Muscle layer of duodenum (tissue), 2 donors: ENCODE measurements at regions not wholly inside any gene's neighbourhood (a gene's known extent, or its start where the extent isn't known, plus 50 kb on each side); places are given as distances from the start of the nearest gene placed in this dataset.

ENCODE experiments used
- H3K27ac ChIP-seq: one replicate; pipeline ENCODE4 v1.7.0; 2013; ENCODE audit warnings: mild to moderate bottlenecking, low read length
- H3K27me3 ChIP-seq: one replicate; pipeline ENCODE4 v1.7.0; 2013; ENCODE audit warnings: low read depth, mild to moderate bottlenecking, control low read depth, low read length
- H3K36me3 ChIP-seq, 2 donors: one replicate each; pipeline ENCODE4 v1.7.0; 2013; ENCODE audit warnings: low read length in 2 of 2, control low read depth in 1 of 2, mild to moderate bottlenecking in 1 of 2; ENCODE audit not compliant: insufficient read depth in 2 of 2, control insufficient read depth in 1 of 2
- H3K4me1 ChIP-seq, 2 donors: one replicate each; pipeline ENCODE4 v1.7.0; 2013; ENCODE audit warnings: low read length in 2 of 2, mild to moderate bottlenecking in 2 of 2, control low read depth in 1 of 2, moderate library complexity in 1 of 2; ENCODE audit not compliant: insufficient read depth in 2 of 2, control insufficient read depth in 1 of 2
- H3K4me3 ChIP-seq, 2 donors: one replicate each; pipeline ENCODE4 v1.7.0; 2013; ENCODE audit warnings: low read length in 2 of 2, low read depth in 1 of 2, mild to moderate bottlenecking in 1 of 2
- H3K9me3 ChIP-seq, 2 donors: one replicate each; pipeline ENCODE4 v1.7.0; 2013; ENCODE audit warnings: low read length in 2 of 2, control low read depth in 1 of 2, mild to moderate bottlenecking in 1 of 2; ENCODE audit not compliant: control insufficient read depth in 1 of 2
- donor health status: healthy.

DNA sequence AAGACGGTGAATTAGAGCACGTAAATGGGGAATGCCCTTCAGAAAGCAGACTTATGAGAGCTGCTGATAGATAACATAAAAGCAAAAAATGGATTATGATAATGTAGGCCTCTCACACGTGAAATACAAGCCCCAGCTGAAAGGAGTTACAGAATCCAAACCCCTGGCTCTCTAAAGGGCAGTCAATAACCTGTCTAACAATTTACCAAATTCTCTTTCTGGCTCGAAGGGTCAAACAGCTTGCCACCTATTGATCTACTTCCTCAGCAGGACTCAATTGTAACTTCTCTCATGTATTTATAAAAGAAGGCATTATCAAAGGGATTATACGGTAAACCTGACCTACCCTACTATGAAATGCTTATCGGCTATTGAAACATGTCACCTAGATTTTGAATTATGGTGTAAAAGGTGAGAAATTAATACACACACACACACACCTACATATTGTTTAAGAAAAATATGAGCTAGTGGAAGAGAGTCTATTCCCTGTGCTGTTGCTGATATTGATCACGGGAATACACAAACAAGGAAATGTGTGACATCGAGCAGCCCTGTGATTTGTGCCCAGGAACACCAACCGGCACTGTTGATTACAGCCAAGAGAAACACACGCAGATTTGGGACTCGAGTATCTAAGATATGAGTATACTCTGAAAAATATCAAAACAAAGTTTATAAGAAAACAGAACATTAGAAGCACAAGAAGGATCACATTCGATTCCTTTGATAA lies 135.6 kb upstream of the NEBL start:
- Histone ChIP-seq H3K27me3 (no peaks in the 10 kb centered on the region), H3K27ac (no peak overlapping the region), H3K4me3 (no peak overlapping the region)

DNA sequence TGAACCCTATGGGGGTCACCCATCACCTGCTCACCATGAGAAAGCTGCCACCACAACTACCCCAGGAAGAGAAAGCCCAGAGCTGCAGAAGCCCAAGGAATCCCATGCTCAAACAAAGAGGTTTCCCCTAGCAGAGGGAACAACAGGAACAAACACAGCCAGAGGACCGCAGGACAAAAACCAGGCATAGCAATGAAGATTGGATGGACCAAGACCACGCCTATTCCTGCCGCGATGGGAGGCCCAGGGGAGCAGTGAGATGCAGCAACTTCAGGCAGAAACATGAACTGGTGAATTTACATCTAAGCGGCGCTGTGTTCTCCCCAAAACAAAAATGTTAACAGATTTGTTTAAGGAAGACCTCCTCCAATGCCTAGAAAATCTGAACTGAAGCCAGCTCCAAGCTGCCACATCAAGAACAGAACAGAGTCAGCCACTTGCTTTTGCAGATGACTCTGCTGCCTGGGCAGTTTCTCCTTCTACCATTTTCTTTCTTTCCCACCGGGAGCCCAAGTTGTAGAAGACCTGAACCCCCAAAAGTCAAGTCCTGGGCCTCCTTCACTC lies 134.2 kb upstream of the NEBL start:
- Histone ChIP-seq H3K36me3 (no peaks in the 10 kb centered on the region), H3K4me3 (no peak overlapping the region), H3K27me3 (no peaks in the 10 kb centered on the region), H3K27ac (no peak overlapping the region), H3K9me3 (peaks cover 0 to 4% of the 10 kb centered on the region in 2 donors), H3K4me1 (no peaks in the 10 kb centered on the region)

More for the DNA sequence above, 135.6 kb upstream of the NEBL start:
- peaks cover 0 to 4% of the 10 kb centered on the region in 2 donors for H3K9me3 ChIP-seq
- no peaks in the 10 kb centered on the region for H3K4me1 ChIP-seq
- H3K36me3 ChIP-seq = no peaks in the 10 kb centered on the region

DNA sequence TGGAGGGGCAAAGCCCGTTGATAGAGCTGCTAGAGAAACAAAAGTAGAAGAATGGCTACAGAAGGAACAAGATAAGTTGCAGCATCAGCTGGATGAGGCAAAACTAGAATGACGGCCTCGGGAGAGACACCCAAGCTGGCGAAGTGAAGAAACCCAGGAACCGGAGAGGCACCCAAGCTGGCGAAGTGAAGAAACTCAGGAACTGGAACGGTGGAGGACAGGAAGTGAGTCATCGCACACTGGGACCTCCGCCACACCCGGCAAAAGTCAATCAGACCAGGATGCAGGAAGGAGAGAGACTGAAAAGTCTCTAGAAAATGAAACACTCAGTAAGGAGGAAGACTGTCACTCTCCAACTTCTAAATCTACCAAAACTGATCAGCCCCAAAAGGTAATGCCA lies 133.0 kb upstream of the NEBL start:
- H3K36me3 ChIP-seq = no peaks in the 10 kb centered on the region
- no peak overlapping the region for H3K27ac ChIP-seq
- H3K9me3 ChIP-seq = peaks cover 0 to 4% of the 10 kb centered on the region in 2 donors
- H3K27me3 ChIP-seq = no peaks in the 10 kb centered on the region
- H3K4me3 ChIP-seq = no peak overlapping the region
- no peaks in the 10 kb centered on the region for H3K4me1 ChIP-seq

DNA sequence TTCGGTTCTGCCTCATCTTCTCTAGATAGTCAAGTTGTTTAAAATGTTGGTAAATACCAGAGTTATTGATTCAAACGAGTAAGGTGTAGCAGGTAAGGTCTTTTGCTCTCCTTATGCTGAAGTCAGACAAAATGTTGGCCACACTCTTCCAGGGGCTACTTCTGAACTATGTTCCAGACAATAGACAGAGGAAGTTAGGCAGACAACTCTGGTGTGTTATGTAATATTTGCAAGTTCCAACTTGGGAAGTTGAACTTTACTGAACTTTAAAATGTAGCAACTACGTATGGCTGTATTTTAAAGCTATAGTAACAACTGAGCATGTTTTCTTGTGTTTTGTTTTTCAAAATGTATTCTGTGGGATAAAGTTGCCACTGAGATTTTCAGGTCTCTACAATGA lies 125.7 kb upstream of the NEBL start:
- Histone ChIP-seq H3K9me3 (no peaks in the 10 kb centered on the region), H3K36me3 (no peaks in the 10 kb centered on the region), H3K27ac (no peak overlapping the region), H3K27me3 (no peaks in the 10 kb centered on the region), H3K4me1 (no peaks in the 10 kb centered on the region), H3K4me3 (no peak overlapping the region)

DNA sequence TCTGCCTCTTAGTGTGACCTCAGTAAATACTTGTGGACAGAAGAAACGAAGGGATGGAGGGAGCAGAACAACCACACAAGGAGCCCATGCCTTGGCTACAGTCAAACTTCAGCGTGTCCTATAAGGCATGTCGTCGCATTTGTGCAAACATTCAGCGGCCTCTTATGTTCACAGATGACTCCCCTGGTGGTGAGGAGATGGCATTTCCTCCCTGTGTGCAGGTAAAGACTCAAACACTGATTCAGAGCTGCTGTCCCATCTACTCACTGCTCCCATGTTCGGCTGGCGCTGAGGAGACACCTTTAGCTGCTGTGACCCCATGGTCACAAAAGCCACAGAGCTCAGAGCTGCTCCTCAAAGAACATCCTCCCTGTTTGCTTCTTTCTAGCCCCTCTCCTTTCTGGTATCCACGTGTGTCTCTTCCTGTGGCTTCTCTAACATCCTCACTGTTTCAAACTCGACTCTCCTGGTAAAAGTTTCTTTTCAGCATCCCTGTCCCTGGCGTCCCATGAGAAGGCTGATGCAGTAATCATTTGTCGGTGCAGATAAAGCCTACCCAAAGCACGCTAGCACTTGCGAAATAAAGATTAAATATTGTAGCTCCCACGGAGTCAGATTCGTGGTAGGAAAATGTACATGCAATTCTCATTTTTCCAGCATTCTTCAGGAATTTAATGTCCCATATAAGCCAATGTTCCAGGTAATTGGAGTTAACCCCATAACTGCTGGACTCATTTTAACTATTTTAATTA lies 124.9 kb upstream of the NEBL start:
- H3K27ac ChIP-seq = no peak overlapping the region

DNA sequence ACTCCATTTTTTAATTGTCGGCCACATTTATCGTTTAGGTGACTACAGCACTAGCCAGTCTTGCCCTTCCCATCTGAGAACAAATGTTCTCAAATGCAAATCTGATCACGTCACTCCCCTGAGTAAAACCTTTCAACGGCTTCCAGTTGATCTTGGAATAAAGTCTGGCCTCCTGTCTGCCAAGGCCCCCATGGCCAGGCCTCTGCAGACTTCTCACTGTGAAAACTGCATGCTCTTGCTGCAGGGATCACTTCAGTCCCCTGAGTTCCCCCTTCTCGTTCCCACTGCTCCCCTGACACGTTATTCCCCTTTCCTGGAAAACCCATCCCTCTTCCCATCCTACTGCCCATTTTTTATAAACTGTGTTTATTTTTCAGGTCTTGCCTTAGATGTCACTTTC lies 124.1 kb upstream of the NEBL start:
- Histone ChIP-seq H3K4me3 (no peak overlapping the region), H3K27ac (no peak overlapping the region), H3K9me3 (no peaks in the 10 kb centered on the region), H3K27me3 (no peaks in the 10 kb centered on the region), H3K4me1 (no peaks in the 10 kb centered on the region), H3K36me3 (no peaks in the 10 kb centered on the region)

More for the DNA sequence above, 124.9 kb upstream of the NEBL start:
- H3K4me1 ChIP-seq = no peaks in the 10 kb centered on the region
- H3K27me3 ChIP-seq = no peaks in the 10 kb centered on the region
- H3K4me3 ChIP-seq = no peak overlapping the region
- no peaks in the 10 kb centered on the region for H3K9me3 ChIP-seq
- H3K36me3 ChIP-seq = no peaks in the 10 kb centered on the region

DNA sequence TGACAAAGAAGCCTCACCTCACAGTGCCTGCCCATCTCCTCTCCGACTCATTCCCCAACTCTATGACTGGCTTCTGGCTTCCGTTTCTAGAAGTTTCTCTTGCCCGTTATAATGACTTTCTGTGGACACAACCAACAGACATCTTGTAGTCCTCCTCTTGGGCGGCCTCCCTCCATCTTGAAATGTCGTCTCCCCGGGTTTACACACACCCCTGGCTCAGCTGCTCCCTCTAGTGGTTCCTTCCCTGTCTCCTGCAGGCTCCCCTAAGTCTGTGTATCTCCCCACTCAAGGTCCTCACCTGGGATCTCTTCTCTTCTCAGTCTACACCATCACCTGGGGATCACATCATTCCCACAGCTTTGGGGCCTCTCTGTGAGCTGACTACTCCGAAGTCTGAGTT lies 123.4 kb upstream of the NEBL start:
- Histone ChIP-seq H3K27me3 (no peaks in the 10 kb centered on the region), H3K9me3 (no peaks in the 10 kb centered on the region), H3K4me1 (no peaks in the 10 kb centered on the region), H3K27ac (no peak overlapping the region), H3K4me3 (no peak overlapping the region), H3K36me3 (no peaks in the 10 kb centered on the region)

DNA sequence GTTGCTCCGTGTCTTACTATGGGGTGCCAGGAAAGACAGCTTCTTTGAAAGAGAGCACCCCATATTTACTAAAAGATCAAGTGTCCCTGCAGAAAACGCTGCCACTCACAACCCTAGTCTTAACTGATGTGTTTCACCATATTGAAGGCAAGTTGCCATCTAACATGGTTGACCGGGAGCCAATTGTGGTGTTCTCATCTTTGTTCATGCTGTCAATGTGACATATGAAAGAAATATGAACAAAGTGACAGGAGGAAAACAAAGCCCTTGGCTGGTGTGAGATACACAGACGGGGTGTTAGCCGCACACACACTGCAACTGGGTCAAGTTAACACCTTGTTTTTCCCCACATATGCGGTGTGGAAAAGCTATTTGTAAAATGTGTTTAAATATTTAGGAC lies 122.3 kb upstream of the NEBL start:
- Histone ChIP-seq H3K9me3 (no peaks in the 10 kb centered on the region), H3K27me3 (no peaks in the 10 kb centered on the region), H3K4me3 (no peak overlapping the region), H3K4me1 (no peaks in the 10 kb centered on the region), H3K36me3 (no peaks in the 10 kb centered on the region), H3K27ac (no peak overlapping the region)

DNA sequence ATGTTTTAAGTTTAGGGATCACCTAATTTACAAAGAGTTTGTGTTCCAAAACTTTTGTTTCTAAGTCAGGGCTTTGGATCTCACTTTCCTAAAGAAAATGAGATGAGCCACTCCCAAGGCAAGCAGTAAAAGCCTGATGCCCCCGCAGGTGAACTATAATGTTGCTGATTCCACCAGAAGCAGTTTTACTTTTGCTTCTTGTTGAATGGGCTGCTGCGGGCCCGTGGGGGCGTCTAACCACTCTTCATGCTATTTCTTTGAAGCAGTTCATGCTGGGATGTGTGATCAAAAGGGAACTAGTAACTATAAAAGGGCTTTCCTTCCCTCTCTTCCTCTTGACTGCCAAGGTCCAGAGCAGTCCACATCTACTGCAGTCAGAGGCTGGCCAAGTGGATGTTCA lies 118.7 kb upstream of the NEBL start:
- Histone ChIP-seq H3K27ac (no peak overlapping the region), H3K36me3 (no peaks in the 10 kb centered on the region), H3K4me1 (no peaks in the 10 kb centered on the region), H3K9me3 (no peaks in the 10 kb centered on the region), H3K4me3 (no peak overlapping the region), H3K27me3 (no peaks in the 10 kb centered on the region)

DNA sequence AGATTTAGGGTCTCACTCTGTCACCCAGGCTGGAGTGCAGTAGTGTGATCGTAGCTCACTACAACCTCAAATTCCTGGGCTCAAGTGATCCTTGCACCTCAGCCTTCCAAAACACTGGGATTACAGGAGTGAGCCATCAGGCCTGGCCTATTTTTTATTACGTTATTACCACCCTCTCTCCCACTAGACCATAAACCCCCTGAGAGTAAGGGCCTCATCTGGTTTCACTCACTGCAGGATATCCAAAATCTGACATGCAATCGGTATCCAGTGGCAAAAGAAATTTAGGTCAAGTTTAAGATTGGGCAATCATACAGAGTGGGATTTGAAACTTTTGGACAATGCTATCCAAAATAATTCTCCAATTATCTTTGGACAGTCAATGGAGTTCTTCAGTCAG lies 117.0 kb upstream of the NEBL start:
- H3K4me1 ChIP-seq = no peaks in the 10 kb centered on the region
- H3K9me3 ChIP-seq = no peaks in the 10 kb centered on the region
- no peaks in the 10 kb centered on the region for H3K27me3 ChIP-seq
- H3K36me3 ChIP-seq = no peaks in the 10 kb centered on the region
- no peak overlapping the region for H3K27ac ChIP-seq
- H3K4me3 ChIP-seq = no peak overlapping the region

DNA sequence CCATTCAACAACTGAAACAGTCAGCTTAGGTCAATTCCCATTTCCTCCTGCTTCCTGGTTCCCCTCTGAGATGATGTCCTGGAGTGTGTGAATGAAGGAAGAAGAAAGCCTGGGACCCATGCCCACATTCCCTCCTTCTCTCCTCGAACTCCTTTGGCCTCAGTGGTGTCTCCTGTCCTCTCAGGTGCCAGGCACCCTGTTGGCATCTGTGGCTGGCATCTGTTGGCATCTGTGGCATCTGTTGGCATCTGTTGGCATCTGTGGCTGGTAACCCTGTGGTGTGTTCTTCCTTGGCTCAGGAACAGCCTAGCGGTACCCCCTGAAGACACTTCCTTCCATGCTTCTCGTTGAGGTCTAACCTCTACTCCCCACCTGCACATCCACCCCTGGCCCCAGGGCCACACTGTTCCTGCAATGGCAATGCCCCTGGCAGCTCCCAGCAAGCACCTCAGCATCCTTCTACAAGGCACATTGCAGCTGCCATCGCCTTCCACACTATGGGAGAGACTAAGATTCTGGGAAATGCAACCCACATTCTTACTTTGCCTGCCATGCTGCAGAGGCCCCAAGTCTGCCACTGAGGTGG lies 114.4 kb upstream of the NEBL start:
- H3K4me3 ChIP-seq = no peak overlapping the region

More for the DNA sequence above, 114.4 kb upstream of the NEBL start:
- Histone ChIP-seq H3K27ac (no peak overlapping the region), H3K27me3 (no peaks in the 10 kb centered on the region), H3K36me3 (no peaks in the 10 kb centered on the region), H3K9me3 (no peaks in the 10 kb centered on the region), H3K4me1 (no peaks in the 10 kb centered on the region)
